Breast epithelium (tissue), 4 donors: ENCODE measurements at regions not wholly inside any gene's neighbourhood (a gene's known extent, or its start where the extent isn't known, plus 50 kb on each side); places are given as distances from the start of the nearest gene placed in this dataset.
A peak's percentile ranks its signal among the peaks of the same experiment; 100 is the strongest.

Experiments
- DNase-seq, 2 donors: peaks; one replicate each; pipeline ENCODE4 v3.0.0-alpha.2; 2019; ENCODE audit warnings: low spot score in 2 of 2
- H3K27ac ChIP-seq, 2 donors: fragments of 200-600 bp; sonication (generic) in 1 of 2; one replicate each; pipeline ENCODE4 v1.5.1; 2016 to 2019; ENCODE audit warnings: mild to moderate bottlenecking in 1 of 2
- H3K27me3 ChIP-seq, 2 donors: fragments of 200-600 bp; sonication (generic) in 1 of 2; one replicate each; pipeline versions ENCODE4 v1.5.1 to v1.6.0; 2017 to 2019; ENCODE audit warnings: control low read depth in 1 of 2, mild to moderate bottlenecking in 1 of 2
- H3K36me3 ChIP-seq: fragments of 200-600 bp; one replicate; pipeline ENCODE4 v1.5.1; 2019
- H3K4me1 ChIP-seq, 2 donors: fragments of 200-600 bp; sonication (generic); one replicate each; pipeline ENCODE4 v1.5.1; 2016 to 2019; ENCODE audit warnings: control low read depth in 1 of 2
- H3K4me3 ChIP-seq, 3 donors: fragments of 200-600 bp; sonication (generic); 1 replicate in 2 of 3; 2 replicates in 1 of 3; pipeline ENCODE4 v1.5.1; 2016 to 2019; ENCODE audit warnings: mild to moderate bottlenecking in 3 of 3, moderate library complexity in 2 of 3
- H3K9me3 ChIP-seq, 2 donors: fragments of 200-600 bp; sonication (generic) in 1 of 2; one replicate each; pipeline ENCODE4 v1.5.1; 2016 to 2019; ENCODE audit warnings: control low read depth in 1 of 2
- CTCF ChIP-seq, 3 donors: fragments of 450-650 bp; IDR thresholded peaks; one replicate each; pipeline ENCODE4 v1.5.1; 2016 to 2017; ENCODE audit warnings: antibody characterized with exemption in 3 of 3, mild to moderate bottlenecking in 3 of 3, moderate library complexity in 3 of 3
- POLR2A ChIP-seq: fragments of 450-650 bp; IDR thresholded peaks from one replicate; pipeline ENCODE4 v1.6.1; 2016; ENCODE audit warnings: antibody characterized with exemption, mild to moderate bottlenecking, moderate library complexity
- POLR2AphosphoS5 ChIP-seq, 3 donors: sonication (generic); formaldehyde crosslinking; IDR thresholded peaks; one replicate each; pipeline ENCODE4 v1.6.1; 2017; ENCODE audit warnings: antibody characterized with exemption in 3 of 3
- intact Hi-C: fragments of 100-400 bp; cut with DNase I; formaldehyde crosslinking; loops from one replicate; pipeline ENCODE4 v1.15.1; 2023; ENCODE audit warnings: low total_unique reads

GRCh38 chr11:76269247-76269646, 62.9 kb upstream of the WNT11 start:
- no peaks in the 10 kb centered on the region for H3K27me3 ChIP-seq
- intact Hi-C loops: no loop called here
- TF ChIP-seq POLR2A: no peak

GRCh38 chr11:76268498-76268897, 62.2 kb upstream of the WNT11 start:
- Histone ChIP-seq H3K27ac (peak overlapping the region in 1 of 2 donors; percentile 90), H3K27me3 (no peaks in the 10 kb centered on the region), H3K4me3 (no peak overlapping the region), H3K36me3 (no peaks in the 10 kb centered on the region), H3K9me3 (no peaks in the 10 kb centered on the region), H3K4me1 (no peaks in the 10 kb centered on the region)
- TF ChIP-seq CTCF (IDR thresholded peaks at IDR 0.05) (no peak), POLR2AphosphoS5 (IDR thresholded peaks at IDR 0.05) (no peak), POLR2A (no peak)
- no peak for DNase-seq
- intact Hi-C loops: no loop called here

More at GRCh38 chr11:76269247-76269646, 62.9 kb upstream of the WNT11 start:
- H3K4me1 ChIP-seq: no peaks in the 10 kb centered on the region
- no peak for DNase-seq
- H3K4me3 ChIP-seq: no peak overlapping the region
- peak overlapping the region; percentile 65 to 90 for H3K27ac ChIP-seq
- peaks cover 0 to under 1% of the 10 kb centered on the region in 2 donors for H3K9me3 ChIP-seq
- no peaks in the 10 kb centered on the region for H3K36me3 ChIP-seq

- Histone ChIP-seq H3K27ac (peak overlapping the region; percentile 74 to 77), H3K4me3 (no peak overlapping the region), H3K36me3 (no peaks in the 10 kb centered on the region), H3K9me3 (no peaks in the 10 kb centered on the region), H3K27me3 (no peaks in the 10 kb centered on the region), H3K4me1 (no peaks in the 10 kb centered on the region)
- intact Hi-C loops: no loop called here
- no peak for TF ChIP-seq POLR2AphosphoS5 (IDR thresholded peaks at IDR 0.05)
- TF ChIP-seq POLR2A: no peak
- no peak for DNase-seq
Observed at GRCh38 chr11:76267556-76267955, 61.3 kb upstream of the WNT11 start.

- H3K27ac ChIP-seq: peak overlapping the region; percentile 74 to 77
- no peaks in the 10 kb centered on the region for H3K27me3 ChIP-seq
- DNase-seq: peak in 1 of 2 donors; percentile 28
- H3K9me3 ChIP-seq: no peaks in the 10 kb centered on the region
- no peaks in the 10 kb centered on the region for H3K4me1 ChIP-seq
- H3K36me3 ChIP-seq: no peaks in the 10 kb centered on the region
- TF ChIP-seq CTCF (IDR thresholded peaks at IDR 0.05) (no peak), POLR2AphosphoS5 (IDR thresholded peaks at IDR 0.05) (peak in 2 of 3 donors; percentile 6 to 63), POLR2A (no peak)
- intact Hi-C loops: no loop called here
- H3K4me3 ChIP-seq: no peak overlapping the region
Observed at GRCh38 chr11:76266286-76267100, 60.2 kb upstream of the WNT11 start.

- no peak for TF ChIP-seq POLR2A
- TF ChIP-seq POLR2AphosphoS5 (IDR thresholded peaks at IDR 0.05): no peak
- no peak for TF ChIP-seq CTCF (IDR thresholded peaks at IDR 0.05)
- DNase-seq: no peak
- H3K27me3 ChIP-seq: no peaks in the 10 kb centered on the region
- intact Hi-C loops: no loop called here
- H3K36me3 ChIP-seq: no peaks in the 10 kb centered on the region
- H3K4me1 ChIP-seq: no peaks in the 10 kb centered on the region
- H3K9me3 ChIP-seq: no peaks in the 10 kb centered on the region
- no peak overlapping the region for H3K4me3 ChIP-seq
- peak overlapping the region; percentile 61 to 74 for H3K27ac ChIP-seq
Observed at GRCh38 chr11:76265771-76266241, 59.5 kb upstream of the WNT11 start.

- no peaks in the 10 kb centered on the region for H3K4me1 ChIP-seq
- H3K9me3 ChIP-seq: no peaks in the 10 kb centered on the region
- no peak overlapping the region for H3K4me3 ChIP-seq
- H3K36me3 ChIP-seq: no peaks in the 10 kb centered on the region
- DNase-seq: no peak
- TF ChIP-seq CTCF (IDR thresholded peaks at IDR 0.05) (no peak), POLR2AphosphoS5 (IDR thresholded peaks at IDR 0.05) (no peak), POLR2A (no peak)
- no peaks in the 10 kb centered on the region for H3K27me3 ChIP-seq
- intact Hi-C loops: no loop called here
- no peak overlapping the region for H3K27ac ChIP-seq
Observed at GRCh38 chr11:76263657-76264056, 57.4 kb upstream of the WNT11 start.
